22Rv1 (cell line): ENCODE measurements at regions not wholly inside any gene's neighbourhood (a gene's known extent, or its start where the extent isn't known, plus 50 kb on each side); places are given as distances from the start of the nearest gene placed in this dataset.

Source experiments
- ZFX ChIP-seq: fragments of 450-650 bp; IDR thresholded peaks from 2 replicates; pipeline ENCODE4 v1.6.1; 2017; ENCODE audit warnings: antibody characterized with exemption, borderline replicate concordance
- TF ChIP-seq, protein P1 (sequence below): fragments of 450-650 bp; IDR thresholded peaks from 2 replicates; pipeline ENCODE4 v1.5.1; 2017; ENCODE audit warnings: mild to moderate bottlenecking

DNA sequence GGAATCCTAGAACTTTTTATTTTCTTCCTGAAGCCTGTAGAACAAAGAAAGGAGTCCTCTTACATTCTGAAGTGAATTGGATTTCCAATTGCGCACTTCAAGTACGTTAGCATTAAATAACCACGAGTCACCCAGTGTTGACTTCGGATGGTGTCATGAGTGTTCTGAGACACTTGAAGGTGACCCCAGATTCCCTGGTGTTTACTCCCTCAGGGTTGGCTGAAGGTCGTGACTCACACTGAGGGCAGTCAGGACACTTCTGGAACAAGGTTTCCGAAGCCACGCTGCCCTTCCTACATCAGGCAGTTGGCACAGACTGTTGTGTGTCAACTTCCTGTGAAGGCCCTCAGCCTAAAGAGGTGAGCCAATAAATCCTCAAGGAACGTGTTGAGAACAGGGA lies 186.6 kb upstream of the CELF2 start:
- TF ChIP-seq, protein P1, sequence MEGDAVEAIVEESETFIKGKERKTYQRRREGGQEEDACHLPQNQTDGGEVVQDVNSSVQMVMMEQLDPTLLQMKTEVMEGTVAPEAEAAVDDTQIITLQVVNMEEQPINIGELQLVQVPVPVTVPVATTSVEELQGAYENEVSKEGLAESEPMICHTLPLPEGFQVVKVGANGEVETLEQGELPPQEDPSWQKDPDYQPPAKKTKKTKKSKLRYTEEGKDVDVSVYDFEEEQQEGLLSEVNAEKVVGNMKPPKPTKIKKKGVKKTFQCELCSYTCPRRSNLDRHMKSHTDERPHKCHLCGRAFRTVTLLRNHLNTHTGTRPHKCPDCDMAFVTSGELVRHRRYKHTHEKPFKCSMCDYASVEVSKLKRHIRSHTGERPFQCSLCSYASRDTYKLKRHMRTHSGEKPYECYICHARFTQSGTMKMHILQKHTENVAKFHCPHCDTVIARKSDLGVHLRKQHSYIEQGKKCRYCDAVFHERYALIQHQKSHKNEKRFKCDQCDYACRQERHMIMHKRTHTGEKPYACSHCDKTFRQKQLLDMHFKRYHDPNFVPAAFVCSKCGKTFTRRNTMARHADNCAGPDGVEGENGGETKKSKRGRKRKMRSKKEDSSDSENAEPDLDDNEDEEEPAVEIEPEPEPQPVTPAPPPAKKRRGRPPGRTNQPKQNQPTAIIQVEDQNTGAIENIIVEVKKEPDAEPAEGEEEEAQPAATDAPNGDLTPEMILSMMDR: no peak
- no peak for TF ChIP-seq ZFX
